WTC11 (cell line): ENCODE measurements at regions not wholly inside any gene's neighbourhood (a gene's known extent, or its start where the extent isn't known, plus 50 kb on each side); places are given as distances from the start of the nearest gene placed in this dataset.

Source experiments
- ATAC-seq: fragments of 200-7000 bp; cut with Tn5 transposase; 2 replicates; pipeline ENCODE4 v1.10.0; 2021; ENCODE audit warnings: mild to moderate bottlenecking, moderate library complexity
- CTCF ChIA-PET: fragments of 300-600 bp; sonication (Branson Sonifier 250); formaldehyde crosslinking; loops from one replicate; lab custom pipeline; 2021; ENCODE audit warnings: antibody characterized with exemption; lab: Charles Lee
- POLR2A ChIA-PET: fragments of 350-600 bp; sonication (Branson Sonifier 250); formaldehyde crosslinking; loops from one replicate; lab custom pipeline; 2021; ENCODE audit warnings: antibody characterized with exemption; lab: Charles Lee
- DNase-seq: peaks from one replicate; pipeline ENCODE4 v3.0.0; 2021; ENCODE audit warnings: low spot score
- H3K27ac Mint-ChIP-seq: 2 replicates; pipeline ENCODE4 v1.8.0; 2021; ENCODE audit warnings: mixed read lengths
- H3K27me3 Mint-ChIP-seq: 2 replicates; pipeline ENCODE4 v1.8.0; 2021; ENCODE audit warnings: low read depth, mild to moderate bottlenecking, moderate library complexity, mixed read lengths
- H3K36me3 Mint-ChIP-seq: 2 replicates; pipeline ENCODE4 v1.8.0; 2021; ENCODE audit warnings: mixed read lengths
- H3K4me1 Mint-ChIP-seq: 2 replicates; pipeline ENCODE4 v1.8.0; 2022; ENCODE audit warnings: mixed read lengths
- H3K4me3 Mint-ChIP-seq: 2 replicates; pipeline ENCODE4 v1.8.0; 2021; ENCODE audit warnings: mild to moderate bottlenecking, moderate library complexity, mixed read lengths
- H3K9me3 Mint-ChIP-seq: 2 replicates; pipeline ENCODE4 v1.8.0; 2021; ENCODE audit warnings: mixed read lengths
- AR ChIP-seq: fragments of 250-450 bp; sonication (Bioruptor Pico); IDR thresholded peaks from 2 replicates; pipeline ENCODE4 v1.9.0; 2021; ENCODE audit warnings: mild to moderate bottlenecking
- ATF3 ChIP-seq: sonication (generic); formaldehyde crosslinking; conservative IDR thresholded peaks from 2 replicates; pipeline ENCODE4 v1.8.1; 2022; ENCODE audit warnings: mild to moderate bottlenecking, missing genetic modification reagents
- ATF6 ChIP-seq: sonication (generic); formaldehyde crosslinking; IDR thresholded peaks from 2 replicates; pipeline ENCODE4 v1.8.1; 2023; ENCODE audit warnings: mild to moderate bottlenecking, missing genetic modification reagents
- CDX4 ChIP-seq: fragments of 250-450 bp; sonication (Bioruptor Pico); IDR thresholded peaks from 2 replicates; pipeline ENCODE4 v1.9.0; 2021; ENCODE audit warnings: moderate library complexity, mild to moderate bottlenecking, inconsistent platforms, borderline replicate concordance
- E2F5 ChIP-seq: sonication (generic); formaldehyde crosslinking; IDR thresholded peaks from 2 replicates; pipeline ENCODE4 v1.8.1; 2022; ENCODE audit warnings: mild to moderate bottlenecking, moderate library complexity, missing genetic modification reagents
- ESRRA ChIP-seq: sonication (generic); formaldehyde crosslinking; IDR thresholded peaks from 2 replicates; pipeline ENCODE4 v1.8.1; 2022; ENCODE audit warnings: mild to moderate bottlenecking, missing genetic modification reagents, borderline replicate concordance
- GTF2I ChIP-seq: fragments of 250-450 bp; sonication (Bioruptor Pico); conservative IDR thresholded peaks from 2 replicates; pipeline ENCODE4 v1.4.0; 2021; ENCODE audit warnings: mild to moderate bottlenecking
- IRF1 ChIP-seq: sonication (generic); formaldehyde crosslinking; IDR thresholded peaks from 2 replicates; pipeline ENCODE4 v1.8.0; 2023; ENCODE audit warnings: missing genetic modification reagents
- NFE2L1 ChIP-seq: sonication (generic); formaldehyde crosslinking; IDR thresholded peaks from 2 replicates; pipeline ENCODE4 v1.8.1; 2023; ENCODE audit warnings: missing genetic modification reagents
- NR1H2 ChIP-seq: sonication (generic); formaldehyde crosslinking; IDR thresholded peaks from 2 replicates; pipeline ENCODE4 v1.9.0; 2021; ENCODE audit warnings: mild to moderate bottlenecking, moderate library complexity, missing genetic modification reagents
- NR2C2 ChIP-seq: sonication (generic); formaldehyde crosslinking; IDR thresholded peaks from 2 replicates; pipeline ENCODE4 v1.8.0; 2022; ENCODE audit warnings: mild to moderate bottlenecking, missing genetic modification reagents
- SP1 ChIP-seq: sonication (generic); formaldehyde crosslinking; conservative IDR thresholded peaks from 2 replicates; pipeline ENCODE4 v1.8.1; 2022; ENCODE audit warnings: missing genetic modification reagents
- TEAD1 ChIP-seq: sonication (generic); formaldehyde crosslinking; IDR thresholded peaks from 2 replicates; pipeline ENCODE4 v1.8.0; 2022; ENCODE audit warnings: mild to moderate bottlenecking, missing genetic modification reagents
- TP53 ChIP-seq: sonication (generic); formaldehyde crosslinking; IDR thresholded peaks from 2 replicates; pipeline ENCODE4 v1.8.1; 2023; ENCODE audit warnings: mild to moderate bottlenecking, missing genetic modification reagents
- USF2 ChIP-seq: sonication (generic); formaldehyde crosslinking; IDR thresholded peaks from 2 replicates; pipeline ENCODE4 v1.8.1; 2023; ENCODE audit warnings: mild to moderate bottlenecking, missing genetic modification reagents, moderate library complexity
- ZBTB43 ChIP-seq: sonication (generic); formaldehyde crosslinking; IDR thresholded peaks from 2 replicates; pipeline ENCODE4 v1.8.1; 2023; ENCODE audit warnings: mild to moderate bottlenecking, missing genetic modification reagents
- ZMAT4 ChIP-seq: fragments of 250-450 bp; sonication (Bioruptor Pico); IDR thresholded peaks from 2 replicates; pipeline ENCODE4 v1.9.0; 2021; ENCODE audit warnings: mild to moderate bottlenecking
- ZNF121 ChIP-seq: sonication (generic); formaldehyde crosslinking; IDR thresholded peaks from 2 replicates; pipeline ENCODE4 v1.8.0; 2023; ENCODE audit warnings: missing genetic modification reagents
- ZNF317 ChIP-seq: sonication (generic); formaldehyde crosslinking; IDR thresholded peaks from 2 replicates; pipeline ENCODE4 v1.8.1; 2023; ENCODE audit warnings: low read depth, mild to moderate bottlenecking, moderate library complexity, missing genetic modification reagents, borderline replicate concordance
- ZNF416 ChIP-seq: fragments of 250-450 bp; sonication (Bioruptor Pico); IDR thresholded peaks from 2 replicates; pipeline ENCODE4 v1.9.0; 2021; ENCODE audit warnings: mild to moderate bottlenecking, inconsistent platforms
- ZNF423 ChIP-seq: fragments of 250-450 bp; sonication (Bioruptor Pico); IDR thresholded peaks from 2 replicates; pipeline ENCODE4 v2.1.2; 2022; ENCODE audit warnings: mild to moderate bottlenecking, moderate library complexity

GRCh38 chr11:116072133-116072532 is 567.9 kb upstream of the CADM1 start:
- H3K36me3 Mint-ChIP-seq = no peaks in the 10 kb centered on the region
- H3K9me3 Mint-ChIP-seq = peaks cover 5% of the 10 kb centered on the region
- H3K27ac Mint-ChIP-seq = no peak overlapping the region
- ChIA-PET POLR2A (no interaction called here), CTCF (interaction anchor here (0.6 to 2.0 kb wide), 19 partner anchors 10 to 144 kb away, joined by 3 to 13 read pairs (median 4); no protein-coding TSS in a partner anchor)
- peaks cover 13% of the 10 kb centered on the region for H3K27me3 Mint-ChIP-seq
- H3K4me1 Mint-ChIP-seq = peaks cover 5% of the 10 kb centered on the region; the same call in 1 of the 2 replicates
- DNase-seq (no peak), ATAC-seq (peak; percentile 71)
- TF ChIP-seq SP1 (CRISPR knock-in tag) (no peak), CDX4 (no peak), NR1H2 (CRISPR knock-in tag) (no peak), ATF6 (CRISPR knock-in tag) (no peak), NR2C2 (CRISPR knock-in tag) (no peak), NFE2L1 (no peak), GTF2I (CRISPR knock-in tag) (no peak), USF2 (CRISPR knock-in tag) (no peak), TEAD1 (CRISPR knock-in tag) (no peak), ZNF317 (CRISPR knock-in tag) (no peak), IRF1 (CRISPR knock-in tag) (no peak), ESRRA (CRISPR knock-in tag) (no peak), ZNF121 (CRISPR knock-in tag) (no peak), ATF3 (CRISPR knock-in tag) (no peak), E2F5 (no peak), ZMAT4 (no peak), TP53 (CRISPR knock-in tag) (no peak)
- H3K4me3 Mint-ChIP-seq = no peak overlapping the region

- peaks cover 14% of the 10 kb centered on the region for H3K27me3 Mint-ChIP-seq
- TF ChIP-seq ZNF423 (CRISPR knock-in tag) (no peak), ZBTB43 (CRISPR knock-in tag) (no peak), AR (CRISPR knock-in tag) (no peak), ZNF416 (CRISPR knock-in tag) (no peak)
- H3K4me1 Mint-ChIP-seq = peaks cover 5% of the 10 kb centered on the region; the same call in 1 of the 2 replicates
- POLR2A ChIA-PET = no interaction called here
- no peak overlapping the region for H3K27ac Mint-ChIP-seq
- no peaks in the 10 kb centered on the region for H3K9me3 Mint-ChIP-seq
- DNase-seq (no peak), ATAC-seq (no peak)
- no peak overlapping the region for H3K4me3 Mint-ChIP-seq
- H3K36me3 Mint-ChIP-seq = no peaks in the 10 kb centered on the region
- CTCF ChIA-PET = interaction anchor here (1.1 to 2.0 kb wide), 7 partner anchors 9 to 103 kb away, joined by 4 to 13 read pairs (median 5); no protein-coding TSS in a partner anchor
Observed at GRCh38 chr11:116071241-116071640, 567.0 kb upstream of the CADM1 start.
